Smooth muscle cell (in vitro differentiated cells): ENCODE measurements at regions not wholly inside any gene's neighbourhood (a gene's known extent, or its start where the extent isn't known, plus 50 kb on each side); places are given as distances from the start of the nearest gene placed in this dataset.

ENCODE experiments used
- DNase-seq: peaks from one replicate; lab custom pipeline; 2025; ENCODE audit not compliant: unreplicated experiment; lab: John Stamatoyannopoulos, UW
- H2AFZ ChIP-seq: fragments of 200-600 bp; sonication (generic); 2 replicates; pipeline ENCODE4 v1.6.0; 2016; ENCODE audit warnings: antibody characterized with exemption, low read depth, mild to moderate bottlenecking
- H3F3A ChIP-seq: fragments of 200-600 bp; sonication (generic); 2 replicates; pipeline ENCODE4 v1.6.0; 2017; ENCODE audit warnings: antibody characterized with exemption, low read depth
- H3K27ac ChIP-seq: fragments of 200-600 bp; sonication (generic); 2 replicates; pipeline ENCODE4 v1.5.1; 2016; ENCODE audit warnings: low read depth, mild to moderate bottlenecking
- H3K27me3 ChIP-seq: fragments of 200-600 bp; sonication (generic); 2 replicates; pipeline ENCODE4 v1.6.1; 2016; ENCODE audit warnings: low read depth, mild to moderate bottlenecking
- H3K36me3 ChIP-seq: fragments of 200-600 bp; sonication (generic); 2 replicates; pipeline ENCODE4 v1.5.1; 2016; ENCODE audit warnings: low read depth
- H3K4me1 ChIP-seq: fragments of 200-600 bp; sonication (generic); 2 replicates; pipeline ENCODE4 v1.5.1; 2016; ENCODE audit warnings: low read depth
- H3K4me2 ChIP-seq: fragments of 200-600 bp; sonication (generic); 2 replicates; pipeline ENCODE4 v1.6.0; 2016; ENCODE audit warnings: mild to moderate bottlenecking
- H3K4me3 ChIP-seq: fragments of 200-600 bp; sonication (generic); 2 replicates; pipeline ENCODE4 v1.5.1; 2016; ENCODE audit warnings: mild to moderate bottlenecking
- H3K79me2 ChIP-seq: fragments of 200-600 bp; sonication (generic); 2 replicates; pipeline ENCODE4 v1.6.0; 2016; ENCODE audit warnings: low read depth, mild to moderate bottlenecking
- H3K9ac ChIP-seq: fragments of 200-600 bp; sonication (generic); 2 replicates; pipeline ENCODE4 v1.6.0; 2016; ENCODE audit warnings: low read depth
- H3K9me3 ChIP-seq: fragments of 200-600 bp; sonication (generic); replicated peaks from 2 replicates; pipeline ENCODE4 v1.5.1; 2016; ENCODE audit warnings: low read depth
- H4K20me1 ChIP-seq: fragments of 200-600 bp; sonication (generic); 2 replicates; pipeline ENCODE4 v1.6.0; 2016; ENCODE audit warnings: low read depth
- CTCF ChIP-seq: fragments of 200-600 bp; sonication (generic); IDR thresholded peaks from 2 replicates; pipeline ENCODE4 v1.5.1; 2017; ENCODE audit warnings: borderline replicate concordance, mild to moderate bottlenecking, antibody characterized with exemption; ENCODE audit not compliant: insufficient read depth, poor library complexity, severe bottlenecking
- WGBS: methylation state at CpG from one replicate; pipeline ENCODE4 v1.1.7; 2016; ENCODE audit warnings: low lambda C conversion rate; 5-methylcytosine and 5-hydroxymethylcytosine counted together

- 96% methylated on average over 2 of the region's 2 CpGs for WGBS
- no peak overlapping the region for H3K9ac ChIP-seq
These were observed 381.5 kb downstream of the FBXW7 start for GRCh38 chr4:152154433-152154832.

GRCh38 chr4:152153476-152154270, 382.2 kb downstream of the FBXW7 start:
- no peak overlapping the region for H3K4me3 ChIP-seq
- H3K27ac ChIP-seq: no peak overlapping the region
- H2AFZ ChIP-seq: no peak overlapping the region
- no peaks in the 10 kb centered on the region for H3K36me3 ChIP-seq
- H3K79me2 ChIP-seq: no peaks in the 10 kb centered on the region
- no peak overlapping the region for H3K9ac ChIP-seq
- H3K4me2 ChIP-seq: no peak overlapping the region
- no peak for TF ChIP-seq CTCF
- 90% methylated on average over 8 of the region's 8 CpGs for WGBS
- no peak for DNase-seq
- peaks cover 3% of the 10 kb centered on the region for H3K27me3 ChIP-seq
- no peaks in the 10 kb centered on the region for H3F3A ChIP-seq
- no peaks in the 10 kb centered on the region for H3K9me3 ChIP-seq
- no peaks in the 10 kb centered on the region for H3K4me1 ChIP-seq
- H4K20me1 ChIP-seq: no peaks in the 10 kb centered on the region

More at GRCh38 chr4:152154433-152154832, 381.5 kb downstream of the FBXW7 start:
- H3K27me3 ChIP-seq: peaks cover 3% of the 10 kb centered on the region
- no peaks in the 10 kb centered on the region for H3K9me3 ChIP-seq
- DNase-seq: no peak
- H3K4me3 ChIP-seq: no peak overlapping the region
- H3K4me1 ChIP-seq: no peaks in the 10 kb centered on the region
- no peak overlapping the region for H2AFZ ChIP-seq
- H3K79me2 ChIP-seq: no peaks in the 10 kb centered on the region
- H3F3A ChIP-seq: no peaks in the 10 kb centered on the region
- H3K27ac ChIP-seq: no peak overlapping the region
- no peaks in the 10 kb centered on the region for H3K36me3 ChIP-seq
- H4K20me1 ChIP-seq: no peaks in the 10 kb centered on the region
- no peak overlapping the region for H3K4me2 ChIP-seq
- no peak for TF ChIP-seq CTCF

- Histone ChIP-seq H3K79me2 (no peaks in the 10 kb centered on the region), H4K20me1 (no peaks in the 10 kb centered on the region), H3K36me3 (no peaks in the 10 kb centered on the region), H3K27me3 (peaks cover 3% of the 10 kb centered on the region), H3F3A (no peaks in the 10 kb centered on the region), H3K27ac (no peak overlapping the region), H3K4me2 (no peak overlapping the region), H3K9me3 (peaks cover 5% of the 10 kb centered on the region), H3K4me1 (no peaks in the 10 kb centered on the region), H3K4me3 (no peak overlapping the region), H3K9ac (no peak overlapping the region), H2AFZ (no peak overlapping the region)
- no peak for TF ChIP-seq CTCF
- WGBS: 87% methylated on average over 3 of the region's 3 CpGs
- DNase-seq: no peak
These were observed 385.7 kb downstream of the FBXW7 start for GRCh38 chr4:152150214-152150613.

- no peak overlapping the region for H3K4me2 ChIP-seq
- no peaks in the 10 kb centered on the region for H4K20me1 ChIP-seq
- H3K9me3 ChIP-seq: peaks cover 5% of the 10 kb centered on the region
- H3K4me3 ChIP-seq: no peak overlapping the region
- no peak overlapping the region for H3K27ac ChIP-seq
- H3K27me3 ChIP-seq: peaks cover 3% of the 10 kb centered on the region
- no peaks in the 10 kb centered on the region for H3K36me3 ChIP-seq
- H2AFZ ChIP-seq: no peak overlapping the region
- H3K4me1 ChIP-seq: no peaks in the 10 kb centered on the region
- H3K9ac ChIP-seq: no peak overlapping the region
- TF ChIP-seq CTCF: no peak
- 88% methylated on average over 3 of the region's 3 CpGs for WGBS
- no peaks in the 10 kb centered on the region for H3F3A ChIP-seq
- no peak for DNase-seq
- no peaks in the 10 kb centered on the region for H3K79me2 ChIP-seq
These were observed 386.1 kb downstream of the FBXW7 start for GRCh38 chr4:152149745-152150144.
